ENCODE measurements at regions not wholly inside any gene's neighbourhood (a gene's known extent, or its start where the extent isn't known, plus 50 kb on each side); places are given as distances from the start of the nearest gene placed in this dataset.

GRCh38 chr2:198383392-198383791, 579.0 kb downstream of the PLCL1 start:
- H3K27me3 ChIP-seq (ENCODE audit: control insufficient read depth, insufficient read depth, low read length), result no peaks in the 10 kb centered on the region
- H3K4me3 ChIP-seq (ENCODE audit: low read depth, low read length), result no peak overlapping the region
- CTCF ChIA-PET, result no interaction called here
- no peak for DNase-seq (ENCODE audit: low read depth, low spot score)
- no peak overlapping the region for H3K27ac ChIP-seq (ENCODE audit: low read depth, low read length)
- POLR2A ChIA-PET, result no interaction called here
- no peak for TF ChIP-seq CTCF (IDR thresholded peaks at IDR 0.05; ENCODE audit: low read depth, low read length)
- no peaks in the 10 kb centered on the region for H3K9me3 ChIP-seq (ENCODE audit: control insufficient read depth, insufficient read depth, low read length)

- H3K27ac ChIP-seq (ENCODE audit: low read depth, low read length), result no peak overlapping the region
- no peak overlapping the region for H3K4me3 ChIP-seq (ENCODE audit: low read depth, low read length)
- no peak for DNase-seq (ENCODE audit: low read depth, low spot score)
- CTCF ChIA-PET, result no interaction called here
- H3K27me3 ChIP-seq (ENCODE audit: control insufficient read depth, insufficient read depth, low read length), result no peaks in the 10 kb centered on the region
- POLR2A ChIA-PET, result no interaction called here
- H3K9me3 ChIP-seq (ENCODE audit: control insufficient read depth, insufficient read depth, low read length), result no peaks in the 10 kb centered on the region
- no peak for TF ChIP-seq CTCF (IDR thresholded peaks at IDR 0.05; ENCODE audit: low read depth, low read length)
These were observed 578.4 kb downstream of the PLCL1 start for GRCh38 chr2:198382811-198383210.

GRCh38 chr2:198376677-198377076, 572.3 kb downstream of the PLCL1 start:
- H3K27ac ChIP-seq (ENCODE audit: low read depth, low read length), result no peak overlapping the region
- no peaks in the 10 kb centered on the region for H3K9me3 ChIP-seq (ENCODE audit: control insufficient read depth, insufficient read depth, low read length)
- TF ChIP-seq CTCF (IDR thresholded peaks at IDR 0.05; ENCODE audit: low read depth, low read length), result no peak
- ChIA-PET POLR2A (no interaction called here), CTCF (no interaction called here)
- H3K4me3 ChIP-seq (ENCODE audit: low read depth, low read length), result no peak overlapping the region
- no peaks in the 10 kb centered on the region for H3K27me3 ChIP-seq (ENCODE audit: control insufficient read depth, insufficient read depth, low read length)
- no peak for DNase-seq (ENCODE audit: low read depth, low spot score)

GRCh38 chr2:198375083-198375410, 570.7 kb downstream of the PLCL1 start:
- no peaks in the 10 kb centered on the region for H3K9me3 ChIP-seq (ENCODE audit: control insufficient read depth, insufficient read depth, low read length)
- H3K4me3 ChIP-seq (ENCODE audit: low read depth, low read length), result no peak overlapping the region
- H3K27me3 ChIP-seq (ENCODE audit: control insufficient read depth, insufficient read depth, low read length), result no peaks in the 10 kb centered on the region
- TF ChIP-seq CTCF (IDR thresholded peaks at IDR 0.05; ENCODE audit: low read depth, low read length), result no peak
- DNase-seq (ENCODE audit: low read depth, low spot score), result no peak
- no peak overlapping the region for H3K27ac ChIP-seq (ENCODE audit: low read depth, low read length)
- ChIA-PET CTCF (interaction anchor here (0.6 to 1.4 kb wide), 11 partner anchors 11 to 1113 kb away, joined by 3 to 20 read pairs (median 3); no protein-coding TSS in a partner anchor), POLR2A (no interaction called here)

GRCh38 chr2:198374375-198375082, 570.1 kb downstream of the PLCL1 start:
- H3K4me3 ChIP-seq (ENCODE audit: low read depth, low read length), result no peak overlapping the region
- H3K9me3 ChIP-seq (ENCODE audit: control insufficient read depth, insufficient read depth, low read length), result no peaks in the 10 kb centered on the region
- DNase-seq (ENCODE audit: low read depth, low spot score), result peak; percentile 50
- no peaks in the 10 kb centered on the region for H3K27me3 ChIP-seq (ENCODE audit: control insufficient read depth, insufficient read depth, low read length)
- no peak overlapping the region for H3K27ac ChIP-seq (ENCODE audit: low read depth, low read length)
- ChIA-PET POLR2A (no interaction called here), CTCF (interaction anchor here (0.6 to 1.4 kb wide), 11 partner anchors 10 to 1114 kb away, joined by 3 to 20 read pairs (median 3); no protein-coding TSS in a partner anchor)
- TF ChIP-seq CTCF (IDR thresholded peaks at IDR 0.05; ENCODE audit: low read depth, low read length), result peak; percentile 84

Data from AG04450 (cell line).